Liver (tissue), 3 donors: ENCODE measurements at regions not wholly inside any gene's neighbourhood (a gene's known extent, or its start where the extent isn't known, plus 50 kb on each side); places are given as distances from the start of the nearest gene placed in this dataset.

Experiments
- CTCF ChIP-seq: fragments of 150-350 bp; IDR thresholded peaks from 2 replicates; pipeline ENCODE4 v1.5.1; 2017; ENCODE audit warnings: improper control_type of control experiment, low read depth, low read length; ENCODE audit not compliant: missing input control
- GABPA ChIP-seq, 2 donors: IDR thresholded peaks in 1 of 2; conservative IDR thresholded peaks in 1 of 2; 2 replicates each; pipeline ENCODE4 v1.6.1; 2016; ENCODE audit warnings: antibody characterized with exemption in 2 of 2, mild to moderate bottlenecking in 1 of 2, moderate library complexity in 1 of 2
- JUND ChIP-seq, 2 donors: IDR thresholded peaks; 2 replicates each; pipeline ENCODE4 v1.6.1; 2016; ENCODE audit warnings: antibody characterized with exemption in 2 of 2
- RAD21 ChIP-seq, 2 donors: IDR thresholded peaks; 2 replicates each; pipeline ENCODE4 v1.6.1; 2016; ENCODE audit warnings: antibody characterized with exemption in 2 of 2, mild to moderate bottlenecking in 2 of 2
- SP1 ChIP-seq: IDR thresholded peaks from 2 replicates; pipeline ENCODE4 v1.6.1; 2018; ENCODE audit warnings: antibody characterized with exemption, mild to moderate bottlenecking
- TAF1 ChIP-seq: conservative IDR thresholded peaks from 2 replicates; pipeline ENCODE4 v1.6.1; 2016; ENCODE audit warnings: antibody characterized with exemption, mild to moderate bottlenecking
- YY1 ChIP-seq: IDR thresholded peaks from 2 replicates; pipeline ENCODE4 v1.6.1; 2016; ENCODE audit warnings: antibody characterized with exemption, mild to moderate bottlenecking
- ZBTB33 ChIP-seq: IDR thresholded peaks from 2 replicates; pipeline ENCODE4 v1.6.1; 2016; ENCODE audit warnings: antibody characterized with exemption
- donor health status: healthy.
- donor health status: healthy.

- TF ChIP-seq CTCF (no peak), SP1 (no peak), GABPA (IDR thresholded peaks at IDR 0.05 in 1 of 2, conservative IDR thresholded peaks at IDR 0.05 in 1 of 2) (no peak), JUND (IDR thresholded peaks at IDR 0.05) (no peak), YY1 (no peak), TAF1 (no peak), ZBTB33 (no peak), RAD21 (IDR thresholded peaks at IDR 0.05) (no peak)
These were observed 105.2 kb downstream of the VCY start for GRCh38 chrY:13881096-13881495.
